ENCODE measurements at regions not wholly inside any gene's neighbourhood (a gene's known extent, or its start where the extent isn't known, plus 50 kb on each side); places are given as distances from the start of the nearest gene placed in this dataset.

DNA sequence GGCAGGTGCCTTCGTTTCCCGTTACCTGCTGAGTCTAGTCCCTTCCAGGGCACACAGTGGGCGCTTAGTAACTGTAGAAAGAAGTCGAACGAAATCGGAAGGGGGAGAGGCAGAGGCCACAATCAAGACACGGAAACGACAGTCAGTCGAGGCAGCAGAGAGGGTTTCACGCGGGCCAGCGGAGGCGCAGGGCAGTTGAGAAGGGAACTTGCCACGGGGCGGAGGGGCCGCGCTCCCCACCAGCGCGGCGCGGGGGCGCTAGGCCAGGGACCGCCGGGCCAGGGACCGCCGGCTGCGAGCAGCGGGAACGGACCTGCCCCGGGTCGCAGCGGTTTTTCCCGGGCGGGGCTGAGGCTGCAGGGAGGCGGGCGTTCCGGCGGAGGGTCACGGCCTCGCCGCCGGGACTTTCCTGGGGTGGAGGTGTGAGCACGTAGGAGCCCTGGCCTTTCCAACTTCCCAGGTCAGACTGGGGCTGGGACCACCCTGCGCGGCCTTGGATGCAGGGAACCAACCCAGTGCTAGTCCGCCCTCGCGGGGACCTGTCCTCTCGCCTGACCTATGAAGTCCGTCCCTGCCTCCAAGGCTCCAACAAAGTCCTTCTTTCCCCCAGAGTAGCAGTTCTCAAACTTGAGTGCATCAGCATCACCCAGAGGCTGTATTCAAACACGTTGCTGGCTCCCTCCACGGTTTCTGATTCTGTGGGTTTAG, 150.1 kb upstream of the FGGY start:
- CTCF ChIA-PET, result no interaction called here
- DNase-seq (ENCODE audit: low read depth, low spot score), result no peak
- H3K4me1 ChIP-seq (ENCODE audit: control insufficient read depth, insufficient read depth, low read length), result peaks cover 45% of the 10 kb centered on the region

DNA sequence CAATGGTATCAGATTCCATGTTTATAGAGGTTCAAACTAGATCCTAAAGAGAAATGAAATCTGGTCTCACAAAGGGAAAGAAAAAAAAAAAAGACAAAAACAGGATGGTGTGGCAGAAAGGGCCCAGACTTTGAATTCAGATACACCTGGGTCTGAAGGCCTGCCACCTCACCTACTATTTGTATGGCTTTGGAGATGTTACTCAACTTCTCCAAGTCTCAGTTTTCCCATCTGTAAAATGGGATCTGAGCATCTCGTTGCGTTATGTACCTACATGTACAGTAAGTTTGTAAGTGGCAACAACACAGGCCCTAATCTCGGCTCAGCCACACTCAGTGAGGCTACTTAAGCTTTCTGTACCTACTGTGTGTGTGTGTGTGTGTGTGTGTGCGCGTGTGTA, 147.5 kb upstream of the FGGY start:
- Histone ChIP-seq H3K36me3 (ENCODE audit: control insufficient read depth, insufficient read depth, low read length) (no peaks in the 10 kb centered on the region), H3K27ac (ENCODE audit: low read length) (peak overlapping the region; percentile 80), H3K4me1 (ENCODE audit: control insufficient read depth, insufficient read depth, low read length) (peaks cover 36% of the 10 kb centered on the region), H3K4me3 (ENCODE audit: low read depth in 2 of 2, low read length in 2 of 2) (no peak overlapping the region), H3K27me3 (ENCODE audit: control insufficient read depth, insufficient read depth, low read length) (no peaks in the 10 kb centered on the region), H3K9me3 (ENCODE audit: control insufficient read depth, insufficient read depth, low read depth, low read length) (no peaks in the 10 kb centered on the region)
- ATAC-seq (no peak), DNase-seq (ENCODE audit: low read depth, low spot score) (no peak)
- ChIA-PET CTCF (no interaction called here), POLR2A (interaction anchor here (0.6 kb wide), 1 partner anchor 301 kb away, joined by 3 read pairs; no protein-coding TSS in a partner anchor)
- BruUV-seq (replicated peaks), result no TSS peak
- in situ Hi-C loops (cut with HindIII; ENCODE audit: low pct_unique_long_range_greater_than_20kb, low sequenced_read_pairs), result no loop called here
- intact Hi-C loops (cut with micrococcal nuclease; ENCODE audit: unreplicated experiment), result loop anchor here (5.0 kb wide), 2 partner anchors 148 to 367 kb away; partner anchors contain the start of genes FGGY and JUN
- no peak for TF ChIP-seq TCF7L2 (IDR thresholded peaks at IDR 0.05; ENCODE audit: low read depth, low read length)
- TF ChIP-seq, protein P1, sequence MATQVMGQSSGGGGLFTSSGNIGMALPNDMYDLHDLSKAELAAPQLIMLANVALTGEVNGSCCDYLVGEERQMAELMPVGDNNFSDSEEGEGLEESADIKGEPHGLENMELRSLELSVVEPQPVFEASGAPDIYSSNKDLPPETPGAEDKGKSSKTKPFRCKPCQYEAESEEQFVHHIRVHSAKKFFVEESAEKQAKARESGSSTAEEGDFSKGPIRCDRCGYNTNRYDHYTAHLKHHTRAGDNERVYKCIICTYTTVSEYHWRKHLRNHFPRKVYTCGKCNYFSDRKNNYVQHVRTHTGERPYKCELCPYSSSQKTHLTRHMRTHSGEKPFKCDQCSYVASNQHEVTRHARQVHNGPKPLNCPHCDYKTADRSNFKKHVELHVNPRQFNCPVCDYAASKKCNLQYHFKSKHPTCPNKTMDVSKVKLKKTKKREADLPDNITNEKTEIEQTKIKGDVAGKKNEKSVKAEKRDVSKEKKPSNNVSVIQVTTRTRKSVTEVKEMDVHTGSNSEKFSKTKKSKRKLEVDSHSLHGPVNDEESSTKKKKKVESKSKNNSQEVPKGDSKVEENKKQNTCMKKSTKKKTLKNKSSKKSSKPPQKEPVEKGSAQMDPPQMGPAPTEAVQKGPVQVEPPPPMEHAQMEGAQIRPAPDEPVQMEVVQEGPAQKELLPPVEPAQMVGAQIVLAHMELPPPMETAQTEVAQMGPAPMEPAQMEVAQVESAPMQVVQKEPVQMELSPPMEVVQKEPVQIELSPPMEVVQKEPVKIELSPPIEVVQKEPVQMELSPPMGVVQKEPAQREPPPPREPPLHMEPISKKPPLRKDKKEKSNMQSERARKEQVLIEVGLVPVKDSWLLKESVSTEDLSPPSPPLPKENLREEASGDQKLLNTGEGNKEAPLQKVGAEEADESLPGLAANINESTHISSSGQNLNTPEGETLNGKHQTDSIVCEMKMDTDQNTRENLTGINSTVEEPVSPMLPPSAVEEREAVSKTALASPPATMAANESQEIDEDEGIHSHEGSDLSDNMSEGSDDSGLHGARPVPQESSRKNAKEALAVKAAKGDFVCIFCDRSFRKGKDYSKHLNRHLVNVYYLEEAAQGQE (IDR thresholded peaks at IDR 0.05; ENCODE audit: insufficient read depth in 1 of 2, low read depth in 2 of 2, low read length in 1 of 2), result no peak
- no peak for TF ChIP-seq SIN3A (IDR thresholded peaks at IDR 0.05; ENCODE audit: borderline replicate concordance, insufficient read depth, low read depth, low read length)
- TF ChIP-seq, protein P2, sequence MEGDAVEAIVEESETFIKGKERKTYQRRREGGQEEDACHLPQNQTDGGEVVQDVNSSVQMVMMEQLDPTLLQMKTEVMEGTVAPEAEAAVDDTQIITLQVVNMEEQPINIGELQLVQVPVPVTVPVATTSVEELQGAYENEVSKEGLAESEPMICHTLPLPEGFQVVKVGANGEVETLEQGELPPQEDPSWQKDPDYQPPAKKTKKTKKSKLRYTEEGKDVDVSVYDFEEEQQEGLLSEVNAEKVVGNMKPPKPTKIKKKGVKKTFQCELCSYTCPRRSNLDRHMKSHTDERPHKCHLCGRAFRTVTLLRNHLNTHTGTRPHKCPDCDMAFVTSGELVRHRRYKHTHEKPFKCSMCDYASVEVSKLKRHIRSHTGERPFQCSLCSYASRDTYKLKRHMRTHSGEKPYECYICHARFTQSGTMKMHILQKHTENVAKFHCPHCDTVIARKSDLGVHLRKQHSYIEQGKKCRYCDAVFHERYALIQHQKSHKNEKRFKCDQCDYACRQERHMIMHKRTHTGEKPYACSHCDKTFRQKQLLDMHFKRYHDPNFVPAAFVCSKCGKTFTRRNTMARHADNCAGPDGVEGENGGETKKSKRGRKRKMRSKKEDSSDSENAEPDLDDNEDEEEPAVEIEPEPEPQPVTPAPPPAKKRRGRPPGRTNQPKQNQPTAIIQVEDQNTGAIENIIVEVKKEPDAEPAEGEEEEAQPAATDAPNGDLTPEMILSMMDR (IDR thresholded peaks at IDR 0.05), result no peak
- no peak for TF ChIP-seq POLR2AphosphoS5 (IDR thresholded peaks at IDR 0.05; ENCODE audit: low read depth, low read length)

More for the DNA sequence above, 150.1 kb upstream of the FGGY start:
- Histone ChIP-seq H3K27ac (ENCODE audit: low read length) (peak overlapping the region; percentile 89), H3K9me3 (ENCODE audit: control insufficient read depth, insufficient read depth, low read depth, low read length) (no peaks in the 10 kb centered on the region), H3K27me3 (ENCODE audit: control insufficient read depth, insufficient read depth, low read length) (no peaks in the 10 kb centered on the region), H3K4me3 (ENCODE audit: low read depth in 2 of 2, low read length in 2 of 2) (peak overlapping the region; percentile 52 to 74), H3K36me3 (ENCODE audit: control insufficient read depth, insufficient read depth, low read length) (no peaks in the 10 kb centered on the region)
- 0 out of 2 replicates have a peak, but pooled peaks have one; percentile 76 for TF ChIP-seq SIN3A (IDR thresholded peaks at IDR 0.05; ENCODE audit: borderline replicate concordance, insufficient read depth, low read depth, low read length)
- TF ChIP-seq, protein P1 (IDR thresholded peaks at IDR 0.05; ENCODE audit: insufficient read depth in 1 of 2, low read depth in 2 of 2, low read length in 1 of 2), result no peak
- TF ChIP-seq TCF7L2 (IDR thresholded peaks at IDR 0.05; ENCODE audit: low read depth, low read length), result no peak
- TF ChIP-seq POLR2AphosphoS5 (IDR thresholded peaks at IDR 0.05; ENCODE audit: low read depth, low read length), result peak; percentile 68
- TF ChIP-seq, protein P2 (IDR thresholded peaks at IDR 0.05), result peak; percentile 29
- POLR2A ChIA-PET, result interaction anchor here (0.7 kb wide), 2 partner anchors 549 to 730 kb away, joined by 4 to 8 read pairs; no protein-coding TSS in a partner anchor
- in situ Hi-C loops (cut with HindIII; ENCODE audit: low pct_unique_long_range_greater_than_20kb, low sequenced_read_pairs) (no loop called here), intact Hi-C loops (cut with micrococcal nuclease; ENCODE audit: unreplicated experiment) (loop anchor here (5.0 kb wide), 2 partner anchors 150 to 365 kb away; partner anchors contain the start of genes FGGY and JUN)
- BruUV-seq (replicated peaks), result no TSS peak
- ATAC-seq, result peak; percentile 81
